RWPE2 (cell line): ENCODE measurements at regions not wholly inside any gene's neighbourhood (a gene's known extent, or its start where the extent isn't known, plus 50 kb on each side); places are given as distances from the start of the nearest gene placed in this dataset.

ENCODE experiments used
- ATAC-seq: fragments of 200-7000 bp; cut with Tn5 transposase; 3 replicates; pipeline ENCODE4 v1.9.1; 2021; ENCODE audit warnings: low read depth
- DNase-seq: peaks from one replicate; pipeline ENCODE4 v3.0.0-alpha.2; 2020; ENCODE audit warnings: low spot score
- H3K27ac ChIP-seq: fragments of 450-650 bp; 2 replicates; pipeline ENCODE4 v1.5.1; 2017; ENCODE audit warnings: mild to moderate bottlenecking; ENCODE audit not compliant: poor library complexity, severe bottlenecking
- H3K27me3 ChIP-seq: fragments of 250-450 bp; sonication (Bioruptor Pico); 2 replicates; pipeline ENCODE4 v1.5.1; 2021; ENCODE audit warnings: mild to moderate bottlenecking, moderate library complexity; ENCODE audit not compliant: insufficient read depth, poor library complexity, severe bottlenecking
- H3K36me3 ChIP-seq: fragments of 250-450 bp; sonication (Bioruptor Pico); 2 replicates; pipeline ENCODE4 v1.5.1; 2020; ENCODE audit warnings: low read depth, mild to moderate bottlenecking, moderate library complexity
- H3K4me1 ChIP-seq: fragments of 250-450 bp; sonication (Bioruptor Pico); 2 replicates; pipeline ENCODE4 v1.5.1; 2021; ENCODE audit warnings: mild to moderate bottlenecking, moderate library complexity; ENCODE audit not compliant: insufficient read depth, poor library complexity, severe bottlenecking
- H3K4me3 ChIP-seq: fragments of 250-450 bp; sonication (Bioruptor Pico); 2 replicates; pipeline ENCODE4 v1.5.1; 2021; ENCODE audit warnings: mild to moderate bottlenecking, moderate library complexity; ENCODE audit not compliant: severe bottlenecking
- H3K9me3 ChIP-seq: fragments of 250-450 bp; sonication (Bioruptor Pico); 2 replicates; pipeline ENCODE4 v1.5.1; 2021; ENCODE audit warnings: mild to moderate bottlenecking, moderate library complexity; ENCODE audit not compliant: severe bottlenecking
- TF ChIP-seq, protein P1 (sequence below): fragments of 450-650 bp; IDR thresholded peaks from one replicate; pipeline ENCODE4 v1.5.1; 2017; ENCODE audit warnings: mild to moderate bottlenecking, moderate library complexity; ENCODE audit not compliant: poor library complexity, severe bottlenecking

DNA sequence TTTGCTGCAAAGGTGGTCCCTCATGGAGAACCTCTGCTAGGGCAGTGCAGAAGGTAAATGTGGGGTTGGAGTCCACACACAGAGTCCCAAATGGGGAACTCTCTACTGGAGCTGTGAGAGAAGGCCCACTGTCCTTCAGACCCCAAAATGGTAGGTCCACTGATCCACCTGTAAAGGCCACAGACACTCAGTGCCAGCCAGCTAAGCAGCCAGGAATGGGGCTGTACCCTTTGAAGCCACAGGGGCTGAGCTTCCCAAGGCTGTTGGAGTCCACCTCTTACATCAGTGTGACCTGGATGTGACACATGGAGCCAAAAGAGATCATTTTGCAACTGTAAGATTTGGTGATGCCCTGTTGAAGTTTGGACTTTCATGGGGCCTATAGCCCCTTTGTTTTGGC lies 252.4 kb upstream of the GULP1 start:
- H3K9me3 ChIP-seq = no peaks in the 10 kb centered on the region
- H3K4me3 ChIP-seq = no peak overlapping the region
- no peaks in the 10 kb centered on the region for H3K36me3 ChIP-seq
- ATAC-seq (no peak), DNase-seq (no peak)
- no peaks in the 10 kb centered on the region for H3K4me1 ChIP-seq
- no peak overlapping the region for H3K27ac ChIP-seq
- H3K27me3 ChIP-seq = no peaks in the 10 kb centered on the region
- TF ChIP-seq, protein P1, sequence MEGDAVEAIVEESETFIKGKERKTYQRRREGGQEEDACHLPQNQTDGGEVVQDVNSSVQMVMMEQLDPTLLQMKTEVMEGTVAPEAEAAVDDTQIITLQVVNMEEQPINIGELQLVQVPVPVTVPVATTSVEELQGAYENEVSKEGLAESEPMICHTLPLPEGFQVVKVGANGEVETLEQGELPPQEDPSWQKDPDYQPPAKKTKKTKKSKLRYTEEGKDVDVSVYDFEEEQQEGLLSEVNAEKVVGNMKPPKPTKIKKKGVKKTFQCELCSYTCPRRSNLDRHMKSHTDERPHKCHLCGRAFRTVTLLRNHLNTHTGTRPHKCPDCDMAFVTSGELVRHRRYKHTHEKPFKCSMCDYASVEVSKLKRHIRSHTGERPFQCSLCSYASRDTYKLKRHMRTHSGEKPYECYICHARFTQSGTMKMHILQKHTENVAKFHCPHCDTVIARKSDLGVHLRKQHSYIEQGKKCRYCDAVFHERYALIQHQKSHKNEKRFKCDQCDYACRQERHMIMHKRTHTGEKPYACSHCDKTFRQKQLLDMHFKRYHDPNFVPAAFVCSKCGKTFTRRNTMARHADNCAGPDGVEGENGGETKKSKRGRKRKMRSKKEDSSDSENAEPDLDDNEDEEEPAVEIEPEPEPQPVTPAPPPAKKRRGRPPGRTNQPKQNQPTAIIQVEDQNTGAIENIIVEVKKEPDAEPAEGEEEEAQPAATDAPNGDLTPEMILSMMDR = no peak

DNA sequence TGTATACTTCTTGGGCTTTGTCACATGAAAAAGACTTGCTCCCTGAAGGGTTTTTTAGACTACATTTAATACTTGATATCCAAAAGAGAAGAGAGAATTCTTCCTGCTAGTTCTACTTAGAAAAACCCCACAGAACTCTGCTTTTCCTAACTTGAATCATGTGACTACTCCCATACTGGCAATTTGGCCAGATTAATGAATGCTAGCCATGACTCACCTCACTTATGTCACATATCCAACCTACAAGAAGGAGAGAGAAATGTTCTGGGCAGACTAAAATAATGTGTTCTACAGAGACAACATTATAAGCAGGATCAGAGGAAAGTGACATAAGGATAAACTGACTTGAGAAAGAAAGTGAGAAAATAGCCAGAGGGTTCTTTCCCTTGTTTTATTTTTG lies 249.3 kb upstream of the GULP1 start:
- Histone ChIP-seq H3K4me3 (no peak overlapping the region), H3K27ac (no peak overlapping the region), H3K36me3 (no peaks in the 10 kb centered on the region), H3K27me3 (no peaks in the 10 kb centered on the region), H3K4me1 (no peaks in the 10 kb centered on the region), H3K9me3 (no peaks in the 10 kb centered on the region)
- DNase-seq = no peak
- ATAC-seq = no peak
- TF ChIP-seq, protein P1 = no peak

DNA sequence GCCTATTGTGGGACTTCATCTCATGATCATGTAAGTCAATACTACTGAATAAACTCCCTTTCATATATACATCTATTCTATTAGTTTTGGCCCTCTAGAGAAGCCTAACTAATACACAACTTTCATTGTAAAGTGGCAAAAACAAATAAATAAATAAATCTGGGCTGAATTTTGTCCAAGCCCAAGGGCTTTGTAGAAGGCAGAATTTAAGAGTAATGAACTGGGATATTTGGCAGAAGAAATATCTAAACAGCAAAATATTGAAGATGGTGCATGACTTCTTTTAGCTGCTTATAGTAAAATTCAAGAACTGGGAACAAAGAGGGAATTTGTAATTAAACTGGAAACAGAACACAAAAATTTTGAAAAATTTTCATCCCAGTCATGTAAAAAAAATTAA lies 246.7 kb upstream of the GULP1 start:
- no peak for DNase-seq
- no peaks in the 10 kb centered on the region for H3K36me3 ChIP-seq
- TF ChIP-seq, protein P1 = no peak
- no peaks in the 10 kb centered on the region for H3K9me3 ChIP-seq
- H3K27ac ChIP-seq = no peak overlapping the region
- ATAC-seq = no peak
- no peak overlapping the region for H3K4me3 ChIP-seq
- no peaks in the 10 kb centered on the region for H3K4me1 ChIP-seq
- no peaks in the 10 kb centered on the region for H3K27me3 ChIP-seq

DNA sequence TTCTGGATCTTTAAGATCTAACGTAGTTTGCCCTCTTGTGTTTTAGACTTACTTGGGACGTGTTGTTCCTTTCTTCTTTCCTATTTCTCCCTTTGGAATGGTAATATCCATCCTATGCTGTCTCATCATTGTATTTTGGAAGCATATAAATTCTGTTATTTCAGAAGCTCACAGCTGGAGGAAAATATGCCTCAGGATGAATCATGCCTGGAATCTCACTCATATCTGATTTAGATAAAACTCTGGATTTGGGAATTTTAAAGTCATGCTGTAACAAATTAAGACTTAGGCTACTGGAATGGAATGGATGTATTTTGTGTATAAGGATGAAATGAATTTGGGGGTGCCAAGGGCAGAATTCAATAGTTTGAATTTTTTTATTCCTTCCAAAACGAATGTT lies 245.2 kb upstream of the GULP1 start:
- DNase-seq = no peak

DNA sequence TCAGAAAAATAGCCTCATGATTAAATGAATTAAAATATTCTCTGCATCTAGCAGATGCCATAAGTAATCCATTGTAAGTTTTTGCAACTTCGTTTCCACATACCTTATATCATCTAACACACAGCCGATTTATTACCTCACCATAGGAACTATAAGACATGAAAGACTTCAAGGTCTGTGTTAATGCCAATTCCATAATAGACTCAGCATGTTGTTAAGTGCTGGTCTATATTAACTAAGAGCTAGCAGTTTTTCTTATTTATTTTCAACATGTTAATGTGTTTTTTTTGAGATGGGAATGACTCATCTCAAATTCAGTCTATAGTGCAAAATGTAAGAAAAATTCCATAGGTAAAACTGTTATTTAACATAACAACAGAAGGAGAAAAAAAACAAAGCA lies 243.9 kb upstream of the GULP1 start:
- Histone ChIP-seq H3K36me3 (no peaks in the 10 kb centered on the region), H3K27ac (no peak overlapping the region), H3K9me3 (no peaks in the 10 kb centered on the region), H3K4me3 (no peak overlapping the region), H3K4me1 (no peaks in the 10 kb centered on the region), H3K27me3 (no peaks in the 10 kb centered on the region)
- TF ChIP-seq, protein P1 = no peak
- no peak for DNase-seq
- ATAC-seq = no peak

More for the DNA sequence above, 245.2 kb upstream of the GULP1 start:
- no peak overlapping the region for H3K4me3 ChIP-seq
- H3K4me1 ChIP-seq = no peaks in the 10 kb centered on the region
- no peaks in the 10 kb centered on the region for H3K9me3 ChIP-seq
- no peaks in the 10 kb centered on the region for H3K27me3 ChIP-seq
- H3K36me3 ChIP-seq = no peaks in the 10 kb centered on the region
- no peak overlapping the region for H3K27ac ChIP-seq
- ATAC-seq = no peak
- TF ChIP-seq, protein P1 = no peak
